SK-MEL-5 (cell line): ENCODE measurements at regions not wholly inside any gene's neighbourhood (a gene's known extent, or its start where the extent isn't known, plus 50 kb on each side); places are given as distances from the start of the nearest gene placed in this dataset.

Source experiments
- DNase-seq: peaks from one replicate; pipeline ENCODE4 v3.0.0-alpha.2; 2016; ENCODE audit warnings: low read depth, low spot score
- in situ Hi-C: cut with HindIII; loops from 2 replicates; pipeline ENCODE4 v1.10.0; 2016; ENCODE audit warnings: low sequenced_read_pairs, high pct_unique_total_duplicates, low pct_unique_long_range_greater_than_20kb

- no peak for DNase-seq
- in situ Hi-C loops: no loop called here
Measured at GRCh38 chr10:94043431-94043990, 49.8 kb downstream of the PLCE1 start.

GRCh38 chr10:94046098-94046497, 52.4 kb downstream of the PLCE1 start:
- in situ Hi-C loops: no loop called here
- no peak for DNase-seq

- in situ Hi-C loops: no loop called here
- DNase-seq: no peak
Measured at GRCh38 chr10:94047293-94047692, 53.6 kb downstream of the PLCE1 start.

GRCh38 chr10:94049911-94050310, 56.2 kb downstream of the PLCE1 start:
- DNase-seq: no peak
- in situ Hi-C loops: no loop called here

GRCh38 chr10:94052281-94052680, 58.5 kb downstream of the PLCE1 start:
- DNase-seq: no peak
- in situ Hi-C loops: no loop called here

GRCh38 chr10:94052866-94053791, 59.4 kb downstream of the PLCE1 start:
- DNase-seq: no peak
- in situ Hi-C loops: no loop called here

- in situ Hi-C loops: no loop called here
- DNase-seq: no peak
Measured at GRCh38 chr10:94059178-94059883, 65.6 kb downstream of the PLCE1 start.

GRCh38 chr10:94061026-94061425, 67.3 kb downstream of the PLCE1 start:
- in situ Hi-C loops: no loop called here
- no peak for DNase-seq

- in situ Hi-C loops: no loop called here
- no peak for DNase-seq
Measured at GRCh38 chr10:94062611-94063010, 68.9 kb downstream of the PLCE1 start.

- in situ Hi-C loops: no loop called here
- DNase-seq: no peak
Measured at GRCh38 chr10:94065362-94065761, 71.6 kb downstream of the PLCE1 start.

- DNase-seq: no peak
- in situ Hi-C loops: no loop called here
Measured at GRCh38 chr10:94065787-94066186, 72.1 kb downstream of the PLCE1 start.

GRCh38 chr10:94066411-94066810, 72.7 kb downstream of the PLCE1 start:
- in situ Hi-C loops: no loop called here
- peak; percentile 5 for DNase-seq

- DNase-seq: no peak
- in situ Hi-C loops: no loop called here
Measured at GRCh38 chr10:94069884-94070283, 76.2 kb downstream of the PLCE1 start.

GRCh38 chr10:94074462-94074861, 80.7 kb downstream of the PLCE1 start:
- DNase-seq: no peak
- in situ Hi-C loops: no loop called here

GRCh38 chr10:94075506-94075905, 81.8 kb downstream of the PLCE1 start:
- in situ Hi-C loops: no loop called here

GRCh38 chr10:94076325-94076841, 82.7 kb downstream of the PLCE1 start:
- peak; percentile 54 for DNase-seq
- in situ Hi-C loops: no loop called here

More at GRCh38 chr10:94075506-94075905, 81.8 kb downstream of the PLCE1 start:
- peak; percentile 31 for DNase-seq

- in situ Hi-C loops: no loop called here
- no peak for DNase-seq
Measured at GRCh38 chr10:94077042-94077441, 83.3 kb downstream of the PLCE1 start.

- DNase-seq: no peak
- in situ Hi-C loops: no loop called here
Measured at GRCh38 chr10:94080108-94080507, 86.4 kb downstream of the PLCE1 start.
